ENCODE measurements at regions not wholly inside any gene's neighbourhood (a gene's known extent, or its start where the extent isn't known, plus 50 kb on each side); places are given as distances from the start of the nearest gene placed in this dataset.

DNA sequence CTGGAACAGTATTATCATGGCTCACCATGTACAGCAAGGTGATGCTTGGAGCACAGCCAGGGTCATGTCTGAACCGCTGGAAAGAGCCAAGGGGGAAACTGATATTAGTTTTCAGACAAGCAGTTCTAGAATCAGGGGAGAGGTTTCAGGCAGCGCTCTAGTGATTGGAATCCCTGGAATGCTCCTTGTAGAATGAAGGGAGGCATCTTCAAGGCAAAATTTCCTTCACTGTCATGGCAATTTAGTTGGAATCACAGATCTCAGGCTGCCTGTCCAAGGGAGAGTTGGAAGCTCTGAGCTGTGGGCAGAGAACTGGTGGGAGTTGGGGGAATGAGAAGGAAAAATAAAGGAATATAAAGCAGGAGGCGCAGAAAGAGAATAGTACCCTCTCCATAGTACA is 737.1 kb downstream of the PTPRU start:
- DNase-seq: no peak

- DNase-seq: no peak
Observed at GRCh38 chr1:29972421-29973053, 736.2 kb downstream of the PTPRU start.

GRCh38 chr1:29971703-29972102 is 735.4 kb downstream of the PTPRU start:
- DNase-seq: no peak

DNA sequence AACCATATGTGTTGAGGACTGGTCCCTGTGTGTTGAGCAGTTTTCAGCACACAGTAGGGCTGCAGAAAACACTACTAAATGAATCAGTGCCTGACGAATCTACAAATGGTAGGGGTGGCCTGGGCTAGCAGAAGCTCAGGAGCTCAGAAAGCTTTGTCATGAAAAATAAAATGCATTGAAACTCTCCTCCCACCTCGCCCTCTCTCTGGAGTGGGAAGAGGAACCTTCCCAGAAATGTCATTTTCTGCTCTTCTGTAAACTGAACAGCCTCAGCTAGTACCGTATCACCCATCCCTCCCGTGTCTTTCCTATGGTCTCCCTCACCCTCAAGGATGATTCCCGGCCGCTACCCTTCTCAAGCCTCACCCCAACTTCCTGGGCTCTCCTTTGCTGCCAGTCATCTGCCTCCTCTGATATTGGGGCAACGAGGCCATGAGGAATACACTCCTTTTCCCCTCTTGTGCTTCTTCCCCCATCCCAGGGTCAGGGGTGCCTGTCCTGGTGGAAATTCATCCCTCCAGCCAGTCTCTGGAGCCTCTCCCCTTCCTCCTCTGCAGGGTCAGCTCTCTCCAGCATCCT is 734.5 kb downstream of the PTPRU start:
- no peak for DNase-seq

DNA sequence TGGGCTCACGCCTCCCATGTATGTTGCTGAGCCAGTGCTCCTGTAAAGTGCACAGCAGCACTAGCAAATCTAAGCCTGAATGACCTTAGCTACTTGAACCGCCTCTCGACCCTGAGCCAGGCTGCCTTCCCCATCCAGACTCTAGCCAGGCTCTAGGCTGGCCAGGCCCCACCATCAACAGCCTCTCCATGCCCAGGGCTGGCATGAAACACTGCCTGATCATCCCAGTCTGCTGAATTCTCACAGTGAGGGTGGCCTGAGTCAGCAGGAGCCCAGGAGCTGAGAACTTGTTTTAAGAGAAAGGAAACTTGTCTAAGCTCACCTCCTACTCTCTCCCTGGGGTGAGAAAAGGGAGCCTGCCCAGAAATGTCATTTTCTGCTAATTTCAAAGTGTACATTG is 733.3 kb downstream of the PTPRU start:
- DNase-seq: no peak

- no peak for DNase-seq
Observed at GRCh38 chr1:29967261-29967660, 730.9 kb downstream of the PTPRU start.

- no peak for DNase-seq
Observed at GRCh38 chr1:29966526-29967045, 730.3 kb downstream of the PTPRU start.

- no peak for DNase-seq
Observed at GRCh38 chr1:29964718-29965533, 728.6 kb downstream of the PTPRU start.

DNA sequence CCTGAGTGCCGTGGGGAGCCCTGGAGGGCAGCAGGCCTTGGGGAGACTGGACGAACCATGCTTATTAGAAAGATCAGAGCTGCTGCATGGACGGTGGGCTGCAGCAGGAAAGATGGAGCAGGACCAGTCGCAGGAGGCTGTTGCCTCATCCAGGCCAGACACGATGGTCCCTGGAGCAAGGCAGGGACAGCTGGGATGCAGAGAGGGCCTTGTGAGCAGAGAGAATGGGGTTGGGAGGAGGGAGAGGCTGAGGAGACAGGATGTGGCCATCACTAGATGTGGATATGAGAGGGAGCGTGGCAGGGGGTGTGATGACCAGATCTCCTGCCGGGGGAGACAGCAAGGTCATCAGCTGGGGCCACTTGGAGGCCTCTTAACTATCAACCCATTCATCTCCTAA is 727.6 kb downstream of the PTPRU start:
- DNase-seq: no peak

DNA sequence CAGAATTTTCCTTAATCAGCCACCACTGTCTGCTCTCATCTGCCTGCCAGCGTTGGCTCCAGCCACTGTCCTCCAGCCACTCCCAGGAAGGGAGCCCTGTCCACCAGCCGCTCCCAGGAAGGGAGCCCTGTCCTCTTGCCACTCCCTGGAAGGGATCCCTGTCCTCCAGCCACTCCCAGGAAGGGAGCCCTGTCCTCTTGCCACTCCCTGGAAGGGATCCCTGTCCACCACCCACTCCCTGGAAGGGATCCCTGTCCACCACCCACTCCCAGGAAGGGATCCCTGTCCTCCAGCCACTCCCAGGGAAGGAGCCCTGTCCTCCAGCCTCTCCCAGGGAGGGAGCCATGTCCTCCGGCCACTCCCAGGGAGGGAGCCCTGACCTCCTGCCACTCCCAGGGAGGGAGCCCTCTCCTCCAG is 726.5 kb downstream of the PTPRU start:
- DNase-seq: no peak

DNA sequence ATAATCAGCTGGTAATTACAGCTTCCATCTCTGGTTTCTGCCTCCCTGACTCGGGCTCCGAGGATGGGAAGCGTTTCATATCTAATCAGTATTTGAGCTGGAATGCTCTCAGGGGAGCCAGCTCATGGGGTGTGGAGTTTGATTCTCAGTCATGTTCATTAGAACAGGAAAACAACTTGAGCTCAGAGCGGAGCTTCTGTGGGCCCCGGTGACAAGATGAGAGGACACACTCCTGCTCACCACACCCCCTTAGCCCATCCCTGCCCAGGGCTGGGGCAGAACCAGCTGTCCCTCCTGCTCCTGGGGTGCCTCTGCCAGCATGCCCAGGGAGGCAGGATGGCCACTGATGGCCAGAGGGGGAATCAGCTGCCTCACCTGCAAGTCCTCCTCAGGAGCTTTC is 726.0 kb downstream of the PTPRU start:
- no peak for DNase-seq

GRCh38 chr1:29961293-29962059 is 725.2 kb downstream of the PTPRU start:
- DNase-seq: no peak

DNA sequence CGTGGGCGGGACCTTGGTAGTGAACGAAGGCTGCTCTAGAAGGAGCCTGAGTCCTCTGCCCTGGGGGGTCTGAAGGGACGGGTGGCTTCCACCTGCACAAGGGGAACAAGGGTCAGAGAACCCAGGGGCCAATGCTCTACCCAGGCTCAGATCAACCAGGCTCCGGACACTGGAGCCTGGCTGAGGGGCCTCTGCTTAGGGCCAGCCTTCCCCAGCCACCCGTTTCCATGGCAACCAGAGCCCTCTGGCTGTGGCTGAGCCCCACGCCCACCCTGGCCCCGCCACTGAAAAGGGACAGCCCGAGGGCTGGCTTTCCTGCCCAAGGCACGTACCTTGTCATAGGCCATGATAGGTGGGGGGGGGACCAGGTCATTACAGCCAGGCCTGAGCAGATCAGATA is 724.6 kb downstream of the PTPRU start:
- no peak for DNase-seq

DNA sequence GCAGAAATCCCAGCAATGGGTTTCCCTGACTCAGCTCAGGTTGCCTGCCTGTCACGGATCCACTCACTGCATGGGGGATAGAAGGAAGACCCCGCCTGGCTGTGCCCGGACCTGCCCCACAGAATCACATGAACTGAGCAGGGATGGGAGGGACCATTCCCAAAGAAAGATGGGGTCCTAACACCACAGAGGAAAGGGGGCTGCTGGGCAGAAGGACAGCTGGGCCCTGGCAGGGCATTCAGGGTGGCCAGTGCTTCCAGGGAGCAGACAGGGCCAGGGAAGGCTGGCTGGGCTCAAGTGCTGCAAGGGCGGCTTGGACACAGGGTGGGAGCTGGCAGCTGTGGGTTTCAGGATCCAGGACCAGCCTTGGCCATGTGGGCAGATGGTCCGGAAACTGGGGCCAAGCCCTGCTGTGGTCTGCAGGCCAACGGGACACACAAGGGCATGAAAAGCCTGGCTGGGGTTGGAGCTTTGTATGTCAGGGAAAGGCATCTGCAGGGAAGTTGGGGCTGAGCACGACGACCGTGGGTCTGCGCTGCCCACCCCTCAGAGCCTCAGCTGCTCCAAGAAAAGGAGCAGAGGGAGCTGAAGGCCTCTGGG is 723.9 kb downstream of the PTPRU start:
- no peak for DNase-seq

- no peak for DNase-seq
Observed at GRCh38 chr1:29959356-29959755, 723.0 kb downstream of the PTPRU start.

DNA sequence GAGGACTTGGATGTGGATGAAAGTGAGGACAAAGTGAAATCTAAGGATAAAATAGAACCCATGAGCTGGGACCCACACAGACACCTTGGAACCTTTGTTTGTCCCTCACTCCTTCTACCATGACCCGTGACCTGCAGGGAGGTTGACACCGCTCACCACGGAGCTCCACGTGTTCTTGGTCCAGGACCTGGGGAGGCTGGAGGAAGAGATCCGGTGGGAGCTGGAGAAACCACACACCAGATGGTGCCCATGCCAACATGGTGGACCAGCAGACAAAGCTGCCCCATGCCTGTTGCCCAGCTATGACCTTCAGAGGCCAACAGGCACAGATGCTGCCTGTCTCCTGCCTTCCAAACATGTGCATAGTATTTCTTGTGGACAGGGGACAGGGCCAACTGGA is 721.9 kb downstream of the PTPRU start:
- DNase-seq: no peak

DNA sequence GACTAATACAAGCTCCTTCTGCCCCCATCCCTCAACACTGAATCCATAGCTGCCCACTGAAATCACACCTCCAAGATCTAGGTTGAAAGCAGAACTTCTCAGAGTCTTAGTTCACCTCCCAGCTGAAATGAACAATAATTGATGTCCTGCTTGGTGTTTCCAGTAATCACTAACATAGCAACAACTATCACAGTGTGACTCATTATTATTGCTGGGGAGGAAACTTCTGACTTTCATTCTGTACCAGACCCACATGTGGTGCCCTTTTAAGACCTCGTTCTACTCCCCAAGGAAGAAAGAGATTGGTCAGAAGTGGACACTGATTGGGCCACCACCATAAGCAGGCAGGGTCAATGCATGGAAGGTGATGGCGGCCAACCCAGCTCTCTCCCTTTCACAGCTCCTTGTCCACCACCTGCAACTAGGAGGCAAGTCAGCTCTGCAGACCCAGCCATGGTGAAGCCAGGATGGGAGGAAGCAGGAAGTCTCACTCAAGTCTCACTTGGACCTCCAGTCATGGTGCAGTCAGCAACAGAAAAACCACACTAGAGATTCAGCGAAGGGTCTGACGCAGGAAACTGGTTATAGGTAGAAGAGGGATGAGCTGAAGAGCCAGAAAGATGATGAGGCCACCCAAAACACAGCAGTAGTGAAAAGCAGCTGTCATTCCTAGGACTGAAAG is 720.2 kb downstream of the PTPRU start:
- no peak for DNase-seq

- no peak for DNase-seq
Observed at GRCh38 chr1:29954591-29954990, 718.3 kb downstream of the PTPRU start.

- DNase-seq: no peak
Observed at GRCh38 chr1:29953961-29954360, 717.6 kb downstream of the PTPRU start.

GRCh38 chr1:29949676-29950075 is 713.4 kb downstream of the PTPRU start:
- DNase-seq: no peak

GRCh38 chr1:29948581-29948980 is 712.3 kb downstream of the PTPRU start:
- no peak for DNase-seq

GRCh38 chr1:29946057-29946456 is 709.7 kb downstream of the PTPRU start:
- DNase-seq: no peak

Measured in CD4-positive, alpha-beta T cell treated with Interleukin-17A for 1 hour (primary cell).